Bronchial epithelial cell (primary cell): ENCODE measurements at regions not wholly inside any gene's neighbourhood (a gene's known extent, or its start where the extent isn't known, plus 50 kb on each side); places are given as distances from the start of the nearest gene placed in this dataset.

ENCODE experiments used
- DNase-seq: peaks from one replicate; pipeline ENCODE4 v3.0.0-alpha.2; 2010; ENCODE audit warnings: low read depth
- FAIRE-seq: peaks from 2 replicates; lab custom pipeline; 2011; peaks lifted over from hg19 to GRCh38; lab: Jason Lieb, UNC
- H3K27me3 ChIP-seq: 2 replicates; pipeline ENCODE4 v1.5.1; 2011; ENCODE audit warnings: low read length; ENCODE audit not compliant: control insufficient read depth, insufficient read depth
- H3K36me3 ChIP-seq: 2 replicates; pipeline ENCODE4 v1.5.1; 2011; ENCODE audit warnings: low read length; ENCODE audit not compliant: control insufficient read depth, insufficient read depth
- H3K4me3 ChIP-seq: 2 replicates; pipeline ENCODE4 v1.5.1; 2011; ENCODE audit warnings: mild to moderate bottlenecking, low read depth, low read length, control low read depth
- TF ChIP-seq, protein P1 (sequence below): IDR thresholded peaks from 2 replicates; pipeline ENCODE4 v1.5.1; 2011; ENCODE audit warnings: mild to moderate bottlenecking, moderate library complexity, low read length, control low read depth, inconsistent platforms; ENCODE audit not compliant: insufficient read depth, severe bottlenecking

GRCh38 chr6:79798841-79799240 is 148.5 kb downstream of the ELOVL4 start:
- no peak for FAIRE-seq
- TF ChIP-seq, protein P1, sequence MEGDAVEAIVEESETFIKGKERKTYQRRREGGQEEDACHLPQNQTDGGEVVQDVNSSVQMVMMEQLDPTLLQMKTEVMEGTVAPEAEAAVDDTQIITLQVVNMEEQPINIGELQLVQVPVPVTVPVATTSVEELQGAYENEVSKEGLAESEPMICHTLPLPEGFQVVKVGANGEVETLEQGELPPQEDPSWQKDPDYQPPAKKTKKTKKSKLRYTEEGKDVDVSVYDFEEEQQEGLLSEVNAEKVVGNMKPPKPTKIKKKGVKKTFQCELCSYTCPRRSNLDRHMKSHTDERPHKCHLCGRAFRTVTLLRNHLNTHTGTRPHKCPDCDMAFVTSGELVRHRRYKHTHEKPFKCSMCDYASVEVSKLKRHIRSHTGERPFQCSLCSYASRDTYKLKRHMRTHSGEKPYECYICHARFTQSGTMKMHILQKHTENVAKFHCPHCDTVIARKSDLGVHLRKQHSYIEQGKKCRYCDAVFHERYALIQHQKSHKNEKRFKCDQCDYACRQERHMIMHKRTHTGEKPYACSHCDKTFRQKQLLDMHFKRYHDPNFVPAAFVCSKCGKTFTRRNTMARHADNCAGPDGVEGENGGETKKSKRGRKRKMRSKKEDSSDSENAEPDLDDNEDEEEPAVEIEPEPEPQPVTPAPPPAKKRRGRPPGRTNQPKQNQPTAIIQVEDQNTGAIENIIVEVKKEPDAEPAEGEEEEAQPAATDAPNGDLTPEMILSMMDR = no peak

DNA sequence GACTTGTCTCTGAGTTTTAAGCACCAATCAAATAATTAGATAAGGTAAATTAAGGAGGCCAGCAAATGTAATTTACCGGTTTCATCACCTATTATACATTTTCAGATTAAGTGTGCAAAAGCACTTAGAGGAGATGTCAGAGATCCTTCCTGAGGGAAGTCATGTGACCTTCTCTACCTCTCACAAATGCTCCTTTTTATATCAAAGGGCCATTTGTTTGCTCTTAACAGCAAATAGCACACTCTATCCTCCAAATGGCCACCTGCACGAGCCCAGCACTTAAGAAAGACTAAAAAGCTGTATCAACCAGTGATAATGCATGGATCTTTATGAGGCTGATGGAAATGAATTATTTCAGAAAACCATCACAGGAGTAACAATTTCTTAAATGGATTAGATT is 149.4 kb downstream of the ELOVL4 start:
- DNase-seq (no peak), FAIRE-seq (no peak)

More at GRCh38 chr6:79798841-79799240, 148.5 kb downstream of the ELOVL4 start:
- no peaks in the 10 kb centered on the region for H3K27me3 ChIP-seq
- no peak for DNase-seq
- H3K36me3 ChIP-seq = no peaks in the 10 kb centered on the region
- H3K4me3 ChIP-seq = no peak overlapping the region

DNA sequence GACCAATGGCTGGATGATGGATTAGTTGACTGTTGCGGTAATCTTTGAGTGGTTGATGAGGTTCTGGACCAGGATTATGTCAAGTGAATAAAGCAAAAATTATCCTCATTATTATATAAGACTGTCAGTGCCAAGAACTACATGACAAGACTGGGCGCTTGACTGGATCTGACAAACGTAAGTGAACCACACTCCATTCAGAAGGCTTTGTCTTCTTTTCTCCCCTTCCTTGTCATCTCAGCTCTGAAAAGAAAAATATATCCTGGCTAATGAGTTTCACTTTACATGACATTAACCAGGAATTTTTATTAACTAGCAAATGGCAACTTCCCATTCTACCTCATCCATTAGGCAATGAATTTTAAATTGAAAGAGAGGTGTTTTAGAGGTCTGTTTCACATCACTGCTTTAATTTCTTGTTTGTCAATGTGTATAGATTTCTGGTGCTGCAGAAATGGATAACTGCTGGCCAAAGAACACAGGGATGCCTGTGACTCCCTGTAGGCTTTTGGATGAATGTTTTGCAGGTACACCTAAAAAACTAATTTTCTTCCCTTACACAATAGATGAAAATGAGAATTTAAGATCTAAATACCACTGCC is 150.1 kb downstream of the ELOVL4 start:
- TF ChIP-seq, protein P1 = no peak

More for the DNA sequence above, 149.4 kb downstream of the ELOVL4 start:
- H3K4me3 ChIP-seq = no peak overlapping the region
- TF ChIP-seq, protein P1 = no peak
- H3K27me3 ChIP-seq = no peaks in the 10 kb centered on the region
- H3K36me3 ChIP-seq = no peaks in the 10 kb centered on the region

GRCh38 chr6:79796197-79796596 is 151.2 kb downstream of the ELOVL4 start:
- TF ChIP-seq, protein P1 = no peak
- Histone ChIP-seq H3K27me3 (no peaks in the 10 kb centered on the region), H3K36me3 (no peaks in the 10 kb centered on the region), H3K4me3 (no peak overlapping the region)
- FAIRE-seq = no peak
- DNase-seq = no peak

More for the DNA sequence above, 150.1 kb downstream of the ELOVL4 start:
- DNase-seq (no peak), FAIRE-seq (no peak)
- no peak overlapping the region for H3K4me3 ChIP-seq
- no peaks in the 10 kb centered on the region for H3K36me3 ChIP-seq
- H3K27me3 ChIP-seq = no peaks in the 10 kb centered on the region

DNA sequence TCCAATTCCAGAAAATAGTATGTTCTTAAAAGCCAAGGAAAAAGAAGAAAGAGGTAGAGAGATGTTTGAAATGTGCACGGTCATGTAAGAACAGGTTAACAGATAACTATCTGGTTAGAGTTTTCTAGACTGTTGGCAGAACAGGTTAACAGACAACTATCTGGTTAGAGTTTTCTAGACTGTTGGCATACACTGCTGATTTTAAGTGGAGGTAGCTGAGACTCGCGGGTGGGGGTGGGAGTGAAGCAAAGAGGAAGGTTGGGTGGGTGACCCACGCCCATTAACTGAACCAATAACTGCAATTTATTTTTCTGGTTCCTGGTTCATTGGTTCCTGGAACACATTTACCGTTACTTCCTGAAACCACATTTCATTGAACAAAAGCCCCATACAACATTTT is 157.5 kb downstream of the ELOVL4 start:
- FAIRE-seq (no peak), DNase-seq (no peak)
- H3K36me3 ChIP-seq = no peaks in the 10 kb centered on the region
- TF ChIP-seq, protein P1 = no peak
- H3K27me3 ChIP-seq = no peaks in the 10 kb centered on the region
- H3K4me3 ChIP-seq = no peak overlapping the region

GRCh38 chr6:79788756-79789155 is 157.6 kb downstream of the SH3BGRL2 start:
- Histone ChIP-seq H3K4me3 (no peak overlapping the region), H3K27me3 (no peaks in the 10 kb centered on the region), H3K36me3 (no peaks in the 10 kb centered on the region)
- no peak for DNase-seq
- TF ChIP-seq, protein P1 = no peak
- FAIRE-seq = no peak
